Breast epithelium (tissue), 4 donors: ENCODE measurements at regions not wholly inside any gene's neighbourhood (a gene's known extent, or its start where the extent isn't known, plus 50 kb on each side); places are given as distances from the start of the nearest gene placed in this dataset.

Source experiments
- DNase-seq, 2 donors: peaks; one replicate each; pipeline ENCODE4 v3.0.0-alpha.2; 2019; ENCODE audit warnings: low spot score in 2 of 2
- H3K27ac ChIP-seq, 2 donors: fragments of 200-600 bp; sonication (generic) in 1 of 2; one replicate each; pipeline ENCODE4 v1.5.1; 2016 to 2019; ENCODE audit warnings: mild to moderate bottlenecking in 1 of 2
- H3K27me3 ChIP-seq, 2 donors: fragments of 200-600 bp; sonication (generic) in 1 of 2; one replicate each; pipeline versions ENCODE4 v1.5.1 to v1.6.0; 2017 to 2019; ENCODE audit warnings: control low read depth in 1 of 2, mild to moderate bottlenecking in 1 of 2
- H3K36me3 ChIP-seq: fragments of 200-600 bp; one replicate; pipeline ENCODE4 v1.5.1; 2019
- H3K4me1 ChIP-seq, 2 donors: fragments of 200-600 bp; sonication (generic); one replicate each; pipeline ENCODE4 v1.5.1; 2016 to 2019; ENCODE audit warnings: control low read depth in 1 of 2
- H3K4me3 ChIP-seq, 3 donors: fragments of 200-600 bp; sonication (generic); 1 replicate in 2 of 3; 2 replicates in 1 of 3; pipeline ENCODE4 v1.5.1; 2016 to 2019; ENCODE audit warnings: mild to moderate bottlenecking in 3 of 3, moderate library complexity in 2 of 3
- H3K9me3 ChIP-seq, 2 donors: fragments of 200-600 bp; sonication (generic) in 1 of 2; one replicate each; pipeline ENCODE4 v1.5.1; 2016 to 2019; ENCODE audit warnings: control low read depth in 1 of 2
- POLR2A ChIP-seq: fragments of 450-650 bp; IDR thresholded peaks from one replicate; pipeline ENCODE4 v1.6.1; 2016; ENCODE audit warnings: antibody characterized with exemption, mild to moderate bottlenecking, moderate library complexity
- POLR2AphosphoS5 ChIP-seq, 3 donors: sonication (generic); formaldehyde crosslinking; IDR thresholded peaks; one replicate each; pipeline ENCODE4 v1.6.1; 2017; ENCODE audit warnings: antibody characterized with exemption in 3 of 3
- intact Hi-C: fragments of 100-400 bp; cut with DNase I; formaldehyde crosslinking; loops from one replicate; pipeline ENCODE4 v1.15.1; 2023; ENCODE audit warnings: low total_unique reads
- TF ChIP-seq, protein P1 (sequence below), 3 donors: fragments of 450-650 bp; IDR thresholded peaks; one replicate each; pipeline ENCODE4 v1.5.1; 2016 to 2017; ENCODE audit warnings: antibody characterized with exemption in 3 of 3, mild to moderate bottlenecking in 3 of 3, moderate library complexity in 3 of 3

DNA sequence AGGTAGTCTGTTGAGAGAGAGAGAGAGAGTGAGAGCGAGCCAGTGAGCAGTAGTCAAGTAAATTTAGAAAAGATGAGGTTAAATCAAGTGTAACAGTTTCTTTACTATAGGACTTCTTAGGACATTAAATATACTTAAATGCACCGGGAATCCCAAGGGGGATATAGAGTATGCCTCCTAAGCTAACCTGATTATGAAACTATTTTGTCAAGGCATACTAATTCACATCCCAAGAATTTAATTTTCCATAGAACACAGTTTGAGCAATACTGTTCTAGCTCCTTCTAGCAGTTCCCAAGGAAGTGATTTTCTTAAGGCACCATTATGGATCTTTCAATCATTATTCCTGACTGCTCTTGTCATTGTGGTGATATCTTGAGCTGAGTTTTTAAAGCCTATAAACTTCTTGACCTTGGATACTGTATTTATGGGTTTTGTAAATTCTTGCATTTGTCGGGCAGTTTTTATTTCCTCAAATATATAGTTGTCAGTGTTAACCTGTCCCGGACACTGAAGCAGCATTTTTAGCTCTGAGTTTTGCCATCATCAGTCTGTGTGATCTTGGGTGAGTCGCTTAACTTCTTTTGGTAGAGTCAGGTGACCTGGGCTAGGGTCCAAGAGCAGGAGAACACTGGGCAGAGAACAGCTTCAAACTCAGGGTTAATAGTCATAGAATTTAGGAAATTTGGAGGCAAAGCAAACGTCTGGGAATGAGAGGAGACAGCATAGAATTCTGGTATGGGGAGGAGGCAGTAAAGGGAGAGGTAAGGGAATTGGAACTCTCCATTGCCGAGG is 196.5 kb upstream of the FRMD6 start:
- no peak for DNase-seq
- no peaks in the 10 kb centered on the region for H3K9me3 ChIP-seq
- H3K36me3 ChIP-seq, result no peaks in the 10 kb centered on the region
- H3K4me3 ChIP-seq, result no peak overlapping the region
- intact Hi-C loops, result no loop called here
- H3K4me1 ChIP-seq, result no peaks in the 10 kb centered on the region
- no peak for TF ChIP-seq POLR2AphosphoS5 (IDR thresholded peaks at IDR 0.05)
- TF ChIP-seq, protein P1, sequence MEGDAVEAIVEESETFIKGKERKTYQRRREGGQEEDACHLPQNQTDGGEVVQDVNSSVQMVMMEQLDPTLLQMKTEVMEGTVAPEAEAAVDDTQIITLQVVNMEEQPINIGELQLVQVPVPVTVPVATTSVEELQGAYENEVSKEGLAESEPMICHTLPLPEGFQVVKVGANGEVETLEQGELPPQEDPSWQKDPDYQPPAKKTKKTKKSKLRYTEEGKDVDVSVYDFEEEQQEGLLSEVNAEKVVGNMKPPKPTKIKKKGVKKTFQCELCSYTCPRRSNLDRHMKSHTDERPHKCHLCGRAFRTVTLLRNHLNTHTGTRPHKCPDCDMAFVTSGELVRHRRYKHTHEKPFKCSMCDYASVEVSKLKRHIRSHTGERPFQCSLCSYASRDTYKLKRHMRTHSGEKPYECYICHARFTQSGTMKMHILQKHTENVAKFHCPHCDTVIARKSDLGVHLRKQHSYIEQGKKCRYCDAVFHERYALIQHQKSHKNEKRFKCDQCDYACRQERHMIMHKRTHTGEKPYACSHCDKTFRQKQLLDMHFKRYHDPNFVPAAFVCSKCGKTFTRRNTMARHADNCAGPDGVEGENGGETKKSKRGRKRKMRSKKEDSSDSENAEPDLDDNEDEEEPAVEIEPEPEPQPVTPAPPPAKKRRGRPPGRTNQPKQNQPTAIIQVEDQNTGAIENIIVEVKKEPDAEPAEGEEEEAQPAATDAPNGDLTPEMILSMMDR (IDR thresholded peaks at IDR 0.05), result no peak
- TF ChIP-seq POLR2A, result no peak
- H3K27me3 ChIP-seq, result no peaks in the 10 kb centered on the region
- peak overlapping the region in 1 of 2 donors; percentile 66 for H3K27ac ChIP-seq

DNA sequence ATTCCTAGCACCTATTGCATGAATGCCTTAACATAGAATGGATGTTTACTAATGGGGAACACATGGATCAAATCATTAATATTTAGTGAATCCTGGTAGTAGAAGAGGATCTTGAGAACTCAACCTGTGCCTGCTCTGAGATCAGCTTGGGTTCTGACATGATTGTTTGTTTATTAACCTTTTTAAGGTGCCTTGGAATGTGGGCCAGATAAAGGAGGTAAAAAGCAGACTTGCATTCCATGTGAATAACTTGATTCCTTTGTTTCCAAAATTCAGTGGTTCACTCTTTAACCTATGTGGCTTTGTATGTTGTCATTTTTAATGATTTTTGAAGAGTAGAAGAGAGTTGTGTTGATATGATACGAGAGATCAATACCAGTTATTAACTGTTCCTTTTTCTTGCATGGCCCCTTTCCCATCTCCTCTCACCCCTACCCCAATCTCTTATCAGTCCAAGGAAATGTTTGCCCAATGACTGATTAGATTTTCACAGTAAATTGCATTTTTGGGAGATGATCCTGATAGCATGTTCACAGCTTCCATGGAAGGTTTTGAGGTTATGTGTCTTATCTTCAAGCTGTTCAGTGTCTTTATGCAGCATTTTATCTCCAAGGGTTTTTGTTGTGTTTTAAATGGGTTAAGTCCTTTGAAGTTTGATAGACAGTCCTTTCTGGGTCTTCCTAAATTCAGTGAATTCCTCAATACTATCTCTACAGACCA is 193.7 kb upstream of the FRMD6 start:
- TF ChIP-seq POLR2A, result no peak
- TF ChIP-seq POLR2AphosphoS5 (IDR thresholded peaks at IDR 0.05), result no peak
- TF ChIP-seq, protein P1 (IDR thresholded peaks at IDR 0.05), result no peak
- H3K9me3 ChIP-seq, result no peaks in the 10 kb centered on the region
- H3K4me3 ChIP-seq, result no peak overlapping the region
- DNase-seq, result no peak
- no peaks in the 10 kb centered on the region for H3K36me3 ChIP-seq
- intact Hi-C loops, result no loop called here
- no peak overlapping the region for H3K27ac ChIP-seq
- no peaks in the 10 kb centered on the region for H3K4me1 ChIP-seq
- no peaks in the 10 kb centered on the region for H3K27me3 ChIP-seq

DNA sequence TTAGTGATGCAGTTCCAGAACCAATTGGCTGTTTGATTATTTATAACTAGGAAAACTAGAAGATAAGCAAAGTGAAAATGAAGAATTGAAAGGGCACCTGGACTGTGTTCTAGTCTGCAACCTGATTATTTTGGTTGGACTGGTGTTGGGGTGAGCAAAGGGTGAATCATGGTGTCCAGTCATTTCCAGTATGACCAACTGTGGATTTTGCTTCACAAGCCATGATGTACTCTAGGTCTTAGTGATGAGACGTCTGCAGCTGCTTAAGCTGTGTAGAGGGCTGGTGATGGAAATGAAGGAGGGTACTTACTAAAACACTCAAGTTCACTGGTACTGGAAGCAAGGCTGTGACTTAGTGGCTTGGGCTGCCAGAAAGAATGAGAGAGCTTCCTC is 193.2 kb upstream of the FRMD6 start:
- intact Hi-C loops, result no loop called here
- DNase-seq, result no peak
- Histone ChIP-seq H3K4me1 (no peaks in the 10 kb centered on the region), H3K27ac (no peak overlapping the region), H3K27me3 (no peaks in the 10 kb centered on the region), H3K36me3 (no peaks in the 10 kb centered on the region), H3K9me3 (no peaks in the 10 kb centered on the region), H3K4me3 (no peak overlapping the region)
- TF ChIP-seq POLR2A (no peak), POLR2AphosphoS5 (IDR thresholded peaks at IDR 0.05) (no peak)
- TF ChIP-seq, protein P1 (IDR thresholded peaks at IDR 0.05), result no peak

DNA sequence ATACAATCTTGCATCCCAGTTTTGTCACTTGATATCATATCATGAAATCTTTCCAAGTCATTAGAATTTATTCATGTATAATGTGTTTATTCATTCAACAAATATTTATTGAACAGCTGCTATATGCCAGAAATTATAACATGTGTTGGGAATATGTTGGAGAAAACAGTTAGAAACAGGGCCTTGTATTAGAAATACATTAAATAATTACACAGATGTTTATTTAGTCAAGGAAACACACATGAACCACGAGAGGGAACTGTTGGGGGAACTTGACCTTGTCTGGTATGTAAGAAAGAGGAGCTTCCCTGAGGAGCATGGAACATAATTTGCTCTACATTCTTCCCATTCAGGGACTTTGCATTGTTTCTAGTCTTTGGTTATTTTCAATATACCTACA is 191.7 kb upstream of the FRMD6 start:
- H3K27ac ChIP-seq, result no peak overlapping the region
- H3K27me3 ChIP-seq, result no peaks in the 10 kb centered on the region
- no peaks in the 10 kb centered on the region for H3K36me3 ChIP-seq
- no peaks in the 10 kb centered on the region for H3K4me1 ChIP-seq
- TF ChIP-seq POLR2A (no peak), POLR2AphosphoS5 (IDR thresholded peaks at IDR 0.05) (no peak)
- TF ChIP-seq, protein P1 (IDR thresholded peaks at IDR 0.05), result no peak
- H3K4me3 ChIP-seq, result no peak overlapping the region
- no peaks in the 10 kb centered on the region for H3K9me3 ChIP-seq
- intact Hi-C loops, result no loop called here
- DNase-seq, result no peak

DNA sequence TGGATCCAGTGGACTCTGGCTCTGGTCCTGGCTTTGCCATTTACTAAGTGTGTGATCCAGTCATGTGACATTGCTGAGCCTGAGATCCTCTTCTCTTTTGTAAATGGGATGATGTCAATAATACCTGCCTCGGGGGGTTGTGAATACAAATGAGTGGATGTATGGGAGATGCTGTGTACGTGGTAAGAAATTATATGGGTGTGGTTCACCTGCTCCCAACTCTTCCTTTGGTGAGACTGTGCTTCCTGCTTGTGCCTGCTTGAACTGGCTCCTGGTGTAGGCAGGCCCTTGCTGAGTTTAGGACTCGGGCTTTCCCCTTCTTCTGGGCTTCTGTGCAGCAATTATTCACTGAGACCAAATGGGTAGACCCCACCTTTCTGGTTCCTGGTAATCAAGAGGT is 189.5 kb upstream of the FRMD6 start:
- no peaks in the 10 kb centered on the region for H3K27me3 ChIP-seq
- no peak overlapping the region for H3K27ac ChIP-seq
- H3K4me1 ChIP-seq, result no peaks in the 10 kb centered on the region
- H3K4me3 ChIP-seq, result no peak overlapping the region
- intact Hi-C loops, result no loop called here
- no peak for DNase-seq
- no peaks in the 10 kb centered on the region for H3K36me3 ChIP-seq
- TF ChIP-seq POLR2AphosphoS5 (IDR thresholded peaks at IDR 0.05) (no peak), POLR2A (no peak)
- TF ChIP-seq, protein P1 (IDR thresholded peaks at IDR 0.05), result no peak
- no peaks in the 10 kb centered on the region for H3K9me3 ChIP-seq
